CD4-positive, alpha-beta T cell (primary cell): ENCODE measurements at regions not wholly inside any gene's neighbourhood (a gene's known extent, or its start where the extent isn't known, plus 50 kb on each side); places are given as distances from the start of the nearest gene placed in this dataset.

Experiments
- ATAC-seq: fragments of 200-7000 bp; cut with Tn5 transposase; one replicate; pipeline ENCODE4 v1.10.0; 2022; ENCODE audit warnings: mild to moderate bottlenecking; ENCODE audit not compliant: poor library complexity
- CTCF ChIA-PET: fragments of 350-600 bp; sonication (Branson Sonifier 250); formaldehyde crosslinking; loops from one replicate; lab custom pipeline; 2021; ENCODE audit warnings: antibody characterized with exemption, inconsistent platforms; lab: Charles Lee
- POLR2A ChIA-PET: fragments of 350-600 bp; sonication (Branson Sonifier 250); formaldehyde crosslinking; loops from one replicate; lab custom pipeline; 2021; ENCODE audit warnings: antibody characterized with exemption, inconsistent platforms; lab: Charles Lee
- DNase-seq, 14 experiments: peaks; one replicate each; pipeline ENCODE4 v3.0.0-alpha.2; 2013 to 2020; ENCODE audit warnings: mixed read lengths in 2 of 14
- H3K27ac ChIP-seq, 2 donors: one replicate each; pipeline versions ENCODE4 v1.5.1 to v1.7.0; 2013; ENCODE audit warnings: low read length in 2 of 2, low read depth in 1 of 2, mild to moderate bottlenecking in 1 of 2
- H3K27me3 ChIP-seq, 2 experiments: 1 replicate in 1 of 2; 2 replicates in 1 of 2; pipeline versions ENCODE4 v1.6.1 to v1.7.0; 2013; ENCODE audit warnings: low read length in 2 of 2, control low read depth in 1 of 2, mild to moderate bottlenecking in 1 of 2, moderate library complexity in 1 of 2; ENCODE audit not compliant: insufficient read depth in 2 of 2, control insufficient read depth in 1 of 2
- H3K36me3 ChIP-seq: one replicate; pipeline ENCODE4 v1.6.1; 2013; ENCODE audit warnings: low read length, control low read depth; ENCODE audit not compliant: insufficient read depth
- H3K4me1 ChIP-seq: one replicate; pipeline ENCODE4 v1.6.1; 2013; ENCODE audit warnings: low read length, control low read depth; ENCODE audit not compliant: insufficient read depth
- H3K4me3 ChIP-seq: one replicate; pipeline ENCODE4 v1.5.1; 2013; ENCODE audit warnings: mild to moderate bottlenecking, low read length, moderate library complexity
- H3K9me3 ChIP-seq, 2 experiments: 1 replicate in 1 of 2; 2 replicates in 1 of 2; pipeline versions ENCODE4 v1.6.1 to v1.7.0; 2013; ENCODE audit warnings: low read length in 2 of 2, mild to moderate bottlenecking in 2 of 2, control low read depth in 1 of 2, moderate library complexity in 1 of 2; ENCODE audit not compliant: control insufficient read depth in 1 of 2, insufficient read depth in 1 of 2
- H3K27ac Mint-ChIP-seq: one replicate; pipeline ENCODE4 v1.8.0; 2020; ENCODE audit warnings: mixed read lengths
- H3K27me3 Mint-ChIP-seq: one replicate; pipeline ENCODE4 v1.8.0; 2021; ENCODE audit warnings: mixed read lengths
- H3K36me3 Mint-ChIP-seq: one replicate; pipeline ENCODE4 v1.8.0; 2021; ENCODE audit warnings: low read depth, mixed read lengths
- H3K4me1 Mint-ChIP-seq: one replicate; pipeline ENCODE4 v1.8.0; 2021; ENCODE audit warnings: low read depth, mixed read lengths
- H3K4me3 Mint-ChIP-seq: one replicate; pipeline ENCODE4 v1.8.0; 2020; ENCODE audit warnings: mild to moderate bottlenecking, mixed read lengths
- H3K9me3 Mint-ChIP-seq: one replicate; pipeline ENCODE4 v1.8.0; 2020; ENCODE audit warnings: mixed read lengths
- intact Hi-C, 2 experiments: fragments of 100-400 bp; cut with DNase I in 1 of 2; cut with micrococcal nuclease in 1 of 2; formaldehyde crosslinking; loops; one replicate each; pipeline versions ENCODE4 v1.15.1 to v1.9.0; 2023 to 2025; cut with DNase I, micrococcal nuclease
- TF ChIP-seq, protein P1 (sequence below): fragments of 200-600 bp; IDR thresholded peaks from one replicate; pipeline ENCODE4 v1.8.0; 2022; ENCODE audit warnings: antibody characterized with exemption, mild to moderate bottlenecking

DNA sequence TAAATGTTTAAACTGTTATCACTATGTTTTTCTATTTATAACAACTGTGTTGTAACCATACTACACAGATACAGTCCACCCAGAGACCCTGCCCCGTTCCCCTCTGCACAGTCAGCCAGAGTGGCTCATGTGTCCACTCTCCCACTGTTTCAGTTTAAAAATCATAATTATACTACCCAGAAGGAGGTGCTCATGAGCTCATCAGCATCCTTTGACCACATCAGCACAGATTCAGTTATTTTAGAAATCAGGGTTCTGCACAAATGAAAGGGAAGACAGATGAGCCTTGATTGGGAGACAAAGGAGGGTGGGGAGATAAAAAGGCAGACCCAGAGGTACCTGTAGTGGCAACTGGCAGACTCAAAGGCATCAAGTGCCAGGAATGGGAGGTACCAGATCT is 124.3 kb downstream of the RCN1 start:
- H3K4me3 ChIP-seq, result no peak overlapping the region
- H3K27me3 ChIP-seq, result no peaks in the 10 kb centered on the region
- ATAC-seq (no peak), DNase-seq (no peak)
- H3K27ac ChIP-seq, result no peak overlapping the region
- H3K36me3 ChIP-seq, result no peaks in the 10 kb centered on the region
- H3K4me1 ChIP-seq, result no peaks in the 10 kb centered on the region
- no peaks in the 10 kb centered on the region for H3K9me3 ChIP-seq
- H3K27ac Mint-ChIP-seq, result no peak overlapping the region
- H3K4me1 Mint-ChIP-seq, result no peaks in the 10 kb centered on the region
- TF ChIP-seq, protein P1, sequence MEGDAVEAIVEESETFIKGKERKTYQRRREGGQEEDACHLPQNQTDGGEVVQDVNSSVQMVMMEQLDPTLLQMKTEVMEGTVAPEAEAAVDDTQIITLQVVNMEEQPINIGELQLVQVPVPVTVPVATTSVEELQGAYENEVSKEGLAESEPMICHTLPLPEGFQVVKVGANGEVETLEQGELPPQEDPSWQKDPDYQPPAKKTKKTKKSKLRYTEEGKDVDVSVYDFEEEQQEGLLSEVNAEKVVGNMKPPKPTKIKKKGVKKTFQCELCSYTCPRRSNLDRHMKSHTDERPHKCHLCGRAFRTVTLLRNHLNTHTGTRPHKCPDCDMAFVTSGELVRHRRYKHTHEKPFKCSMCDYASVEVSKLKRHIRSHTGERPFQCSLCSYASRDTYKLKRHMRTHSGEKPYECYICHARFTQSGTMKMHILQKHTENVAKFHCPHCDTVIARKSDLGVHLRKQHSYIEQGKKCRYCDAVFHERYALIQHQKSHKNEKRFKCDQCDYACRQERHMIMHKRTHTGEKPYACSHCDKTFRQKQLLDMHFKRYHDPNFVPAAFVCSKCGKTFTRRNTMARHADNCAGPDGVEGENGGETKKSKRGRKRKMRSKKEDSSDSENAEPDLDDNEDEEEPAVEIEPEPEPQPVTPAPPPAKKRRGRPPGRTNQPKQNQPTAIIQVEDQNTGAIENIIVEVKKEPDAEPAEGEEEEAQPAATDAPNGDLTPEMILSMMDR, result no peak
- peaks cover 24% of the 10 kb centered on the region for H3K27me3 Mint-ChIP-seq
- ChIA-PET CTCF (no interaction called here), POLR2A (no interaction called here)
- no peaks in the 10 kb centered on the region for H3K9me3 Mint-ChIP-seq
- H3K36me3 Mint-ChIP-seq, result no peaks in the 10 kb centered on the region
- intact Hi-C loops, result no loop called here
- no peak overlapping the region for H3K4me3 Mint-ChIP-seq

DNA sequence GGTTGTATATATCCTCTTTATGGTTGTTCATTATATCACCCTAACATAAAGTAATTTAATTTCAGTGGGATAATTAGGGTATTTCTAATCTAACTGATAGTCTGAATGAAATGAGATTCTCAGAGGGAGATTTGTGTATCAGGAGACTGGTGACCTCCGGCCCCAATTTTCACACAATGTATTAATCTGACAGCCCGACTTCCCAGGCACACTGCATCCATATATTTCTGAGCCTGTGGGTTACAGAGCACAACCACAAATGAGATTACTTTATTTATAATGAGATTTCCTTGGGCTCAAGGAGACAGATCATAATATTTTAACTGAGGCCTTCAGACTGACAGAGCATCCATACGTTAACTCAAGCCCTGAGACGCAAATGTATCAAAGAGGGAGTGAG is 125.9 kb downstream of the RCN1 start:
- Histone ChIP-seq H3K4me3 (no peak overlapping the region), H3K9me3 (no peaks in the 10 kb centered on the region), H3K4me1 (no peaks in the 10 kb centered on the region), H3K27me3 (no peaks in the 10 kb centered on the region), H3K36me3 (no peaks in the 10 kb centered on the region), H3K27ac (no peak overlapping the region)
- ChIA-PET POLR2A (no interaction called here), CTCF (no interaction called here)
- ATAC-seq (no peak), DNase-seq (no peak)
- H3K27me3 Mint-ChIP-seq, result peaks cover 17% of the 10 kb centered on the region
- no peaks in the 10 kb centered on the region for H3K9me3 Mint-ChIP-seq
- intact Hi-C loops, result no loop called here
- H3K4me3 Mint-ChIP-seq, result no peak overlapping the region
- no peaks in the 10 kb centered on the region for H3K4me1 Mint-ChIP-seq
- H3K36me3 Mint-ChIP-seq, result no peaks in the 10 kb centered on the region
- TF ChIP-seq, protein P1, result no peak
- H3K27ac Mint-ChIP-seq, result no peak overlapping the region

DNA sequence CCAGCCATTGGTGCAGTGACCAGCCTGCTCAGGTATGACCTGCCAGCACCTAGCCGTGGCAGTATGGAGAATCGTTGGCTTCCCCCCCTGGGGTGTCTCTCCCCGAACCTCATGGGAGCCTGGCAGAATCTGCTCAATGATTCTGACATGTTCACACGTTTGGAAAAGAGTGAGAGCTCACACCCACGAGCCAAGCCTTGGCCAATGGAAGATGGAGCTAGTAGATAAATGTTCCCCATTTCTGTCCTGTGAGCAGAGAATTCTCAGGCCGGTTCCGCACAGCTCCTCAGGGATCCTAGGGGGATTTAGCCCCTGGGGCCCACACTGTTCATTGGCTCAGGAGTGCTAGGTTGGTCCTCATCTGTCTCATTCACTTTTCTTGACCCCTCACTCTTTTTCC is 128.4 kb downstream of the RCN1 start:
- POLR2A ChIA-PET, result no interaction called here
- CTCF ChIA-PET, result no interaction called here

More for the DNA sequence above, 128.4 kb downstream of the RCN1 start:
- H3K4me3 Mint-ChIP-seq, result no peak overlapping the region
- no peak overlapping the region for H3K27ac ChIP-seq
- no peak overlapping the region for H3K27ac Mint-ChIP-seq
- DNase-seq (no peak), ATAC-seq (no peak)
- H3K36me3 ChIP-seq, result no peaks in the 10 kb centered on the region
- no peaks in the 10 kb centered on the region for H3K36me3 Mint-ChIP-seq
- no peak overlapping the region for H3K4me3 ChIP-seq
- no peaks in the 10 kb centered on the region for H3K9me3 ChIP-seq
- no peaks in the 10 kb centered on the region for H3K4me1 Mint-ChIP-seq
- intact Hi-C loops, result no loop called here
- no peaks in the 10 kb centered on the region for H3K27me3 ChIP-seq
- H3K9me3 Mint-ChIP-seq, result no peaks in the 10 kb centered on the region
- H3K27me3 Mint-ChIP-seq, result peaks cover 10% of the 10 kb centered on the region
- no peaks in the 10 kb centered on the region for H3K4me1 ChIP-seq
- TF ChIP-seq, protein P1, result no peak
